NOMO-1 treated with DMSO at 0.1 percent for 48 hours (cell line): ENCODE measurements at regions not wholly inside any gene's neighbourhood (a gene's known extent, or its start where the extent isn't known, plus 50 kb on each side); places are given as distances from the start of the nearest gene placed in this dataset.

Source experiments
- DNase-seq: peaks from one replicate; lab custom pipeline; 2025; ENCODE audit not compliant: unreplicated experiment; lab: John Stamatoyannopoulos, UW

DNA sequence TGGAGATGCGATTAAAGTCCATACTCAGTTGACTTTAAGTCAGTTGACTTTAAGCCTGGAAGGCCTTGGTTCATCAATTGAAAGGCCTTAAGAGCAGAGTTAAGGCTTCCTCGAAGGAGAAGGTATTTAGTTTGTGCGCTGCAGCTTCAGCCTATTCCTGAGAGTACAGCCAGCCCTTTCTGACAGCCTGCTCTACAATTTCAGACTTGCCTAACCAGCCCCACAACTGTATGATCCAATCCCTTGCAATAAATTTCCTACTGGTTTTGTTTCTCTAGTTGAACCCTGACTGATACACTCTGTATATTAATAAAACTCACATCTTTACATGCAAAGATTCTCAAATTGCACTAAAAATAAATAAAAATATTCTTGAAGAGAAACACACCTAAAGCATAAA lies 66.1 kb upstream of the RORA start:
- no peak for DNase-seq

DNA sequence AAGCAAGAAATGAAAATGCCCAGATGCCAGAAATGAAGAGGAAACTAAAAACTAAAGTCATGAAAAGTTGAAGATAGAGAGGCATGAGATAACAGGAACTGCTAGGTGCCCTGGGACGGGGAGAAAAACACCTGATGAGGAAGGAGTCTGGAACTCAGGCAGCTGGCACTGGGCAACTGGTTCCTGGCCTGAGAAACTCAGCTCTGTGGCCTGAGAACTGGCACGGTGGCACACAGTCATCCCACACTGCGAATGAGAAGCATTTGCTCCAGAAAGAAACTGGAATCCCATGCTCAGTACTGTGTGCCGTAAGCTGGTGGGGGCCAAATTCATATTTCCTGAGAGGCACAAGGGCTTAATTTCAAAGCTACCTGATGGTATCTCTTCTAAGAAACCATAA lies 53.6 kb upstream of the RORA start:
- no peak for DNase-seq

DNA sequence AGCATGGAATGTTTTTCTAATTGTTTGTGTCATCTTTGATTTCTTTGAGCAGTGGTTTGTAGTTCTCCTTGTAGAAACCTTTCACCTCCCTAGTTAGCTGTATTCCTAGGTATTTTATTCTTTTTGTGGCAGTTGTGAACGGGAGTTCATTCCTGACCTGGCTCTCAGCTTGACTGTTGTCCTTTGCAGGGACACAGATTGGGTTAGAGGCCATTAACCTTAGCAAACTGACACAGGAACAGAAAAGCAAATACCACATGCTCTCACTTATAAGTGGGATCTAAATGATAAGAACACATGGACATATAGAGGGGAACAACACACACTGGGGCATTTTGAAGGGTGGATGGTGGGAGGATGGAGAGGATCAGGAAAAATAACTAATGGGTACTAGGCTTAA lies 52.2 kb upstream of the RORA start:
- no peak for DNase-seq
